ENCODE measurements at regions not wholly inside any gene's neighbourhood (a gene's known extent, or its start where the extent isn't known, plus 50 kb on each side); places are given as distances from the start of the nearest gene placed in this dataset.

- no peak for TF ChIP-seq CTCF (IDR thresholded peaks at IDR 0.05)
- TF ChIP-seq POLR2A (IDR thresholded peaks at IDR 0.05), result no peak
These were observed 207.7 kb downstream of the RCHY1 start for GRCh38 chr4:75306506-75306905.

Data from stomach (tissue), 4 donors.